Stimulated activated naive CD8-positive, alpha-beta T cell treated with anti-CD3 and anti-CD28 coated beads, Interleukin-15, Interleukin-2, amounts not matched to agents 100 ng/mL and 50 ng/mL, for 24 hours (primary cell): ENCODE measurements at regions not wholly inside any gene's neighbourhood (a gene's known extent, or its start where the extent isn't known, plus 50 kb on each side); places are given as distances from the start of the nearest gene placed in this dataset.
"Not testable (repeated sequence)": the region's sequence is repeated elsewhere in the genome, so short reads cannot be mapped to it uniquely, and the experiment has no call there.

Experiments
- H3K27ac Mint-ChIP-seq: one replicate; pipeline ENCODE4 v1.8.0; 2021; ENCODE audit warnings: mild to moderate bottlenecking, mixed read lengths
- H3K27me3 Mint-ChIP-seq: one replicate; pipeline ENCODE4 v1.8.0; 2021; ENCODE audit warnings: mixed read lengths
- H3K36me3 Mint-ChIP-seq: one replicate; pipeline ENCODE4 v1.8.0; 2021; ENCODE audit warnings: low read depth, mixed read lengths
- H3K4me1 Mint-ChIP-seq: one replicate; pipeline ENCODE4 v1.8.0; 2021; ENCODE audit warnings: low read depth, mixed read lengths
- H3K4me3 Mint-ChIP-seq: one replicate; pipeline ENCODE4 v1.8.0; 2021; ENCODE audit warnings: mild to moderate bottlenecking, mixed read lengths
- H3K9me3 Mint-ChIP-seq: one replicate; pipeline ENCODE4 v1.8.0; 2021; ENCODE audit warnings: mixed read lengths

DNA sequence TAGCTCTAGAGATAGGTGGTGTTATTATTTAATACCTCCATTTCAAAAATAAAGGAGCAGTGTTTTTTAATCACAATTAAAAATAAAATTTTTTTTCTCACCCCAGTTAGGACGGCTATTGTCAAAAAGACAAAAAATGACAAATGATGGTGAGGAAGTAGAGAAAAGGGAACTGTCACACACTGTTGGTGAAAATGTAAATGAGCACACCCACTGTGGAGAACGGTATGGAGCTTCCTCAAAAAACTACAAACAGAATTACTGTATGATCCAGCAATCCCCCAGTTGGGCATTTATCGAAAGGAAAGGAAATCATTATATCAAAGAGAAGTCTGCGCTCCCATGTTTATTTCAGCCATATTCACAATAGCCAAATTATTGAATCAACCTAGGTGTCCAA is 148.7 kb upstream of the NR5A2 start:
- H3K36me3 Mint-ChIP-seq = no peaks in the 10 kb centered on the region
- H3K27me3 Mint-ChIP-seq = peaks cover 10% of the 10 kb centered on the region
- H3K27ac Mint-ChIP-seq = no peak overlapping the region
- H3K9me3 Mint-ChIP-seq = no peaks in the 10 kb centered on the region
- peaks cover 4% of the 10 kb centered on the region for H3K4me1 Mint-ChIP-seq
- no peak overlapping the region for H3K4me3 Mint-ChIP-seq

- H3K4me3 Mint-ChIP-seq = no peak overlapping the region
- no peak overlapping the region for H3K27ac Mint-ChIP-seq
- H3K4me1 Mint-ChIP-seq = no peaks in the 10 kb centered on the region
- H3K9me3 Mint-ChIP-seq = no peaks in the 10 kb centered on the region
- peaks cover 11% of the 10 kb centered on the region for H3K27me3 Mint-ChIP-seq
- no peaks in the 10 kb centered on the region for H3K36me3 Mint-ChIP-seq
Observed at GRCh38 chr1:199898654-199899053, 128.9 kb upstream of the NR5A2 start.

DNA sequence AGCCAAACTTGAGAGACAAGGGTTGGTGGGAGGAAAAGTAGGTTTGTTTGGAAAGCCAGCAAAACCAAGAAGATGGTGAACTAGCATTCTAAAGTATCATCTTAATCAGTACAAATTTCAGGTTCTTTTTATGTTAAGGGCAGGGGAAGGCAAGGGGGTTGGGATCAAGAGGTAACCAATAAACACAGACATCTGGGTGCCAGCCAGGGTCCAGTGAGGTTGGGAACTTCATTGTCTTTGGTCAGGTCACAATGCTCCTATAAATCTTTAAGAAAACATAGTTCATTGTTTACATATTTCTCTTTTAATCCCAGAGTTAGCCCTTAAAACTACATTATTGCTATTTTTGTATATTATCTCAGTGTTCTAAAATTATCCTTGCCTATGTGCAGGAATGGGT is 126.2 kb upstream of the NR5A2 start:
- Mint-ChIP-seq H3K36me3 (no peaks in the 10 kb centered on the region), H3K4me1 (no peaks in the 10 kb centered on the region), H3K27ac (no peak overlapping the region), H3K4me3 (no peak overlapping the region), H3K27me3 (peaks cover 16% of the 10 kb centered on the region), H3K9me3 (peaks cover 4% of the 10 kb centered on the region)

GRCh38 chr1:199907361-199907760 is 120.1 kb upstream of the NR5A2 start:
- Mint-ChIP-seq H3K4me3 (no peak overlapping the region), H3K27ac (no peak overlapping the region), H3K9me3 (peaks cover 4% of the 10 kb centered on the region), H3K27me3 (peaks cover 13% of the 10 kb centered on the region), H3K36me3 (no peaks in the 10 kb centered on the region), H3K4me1 (no peaks in the 10 kb centered on the region)

DNA sequence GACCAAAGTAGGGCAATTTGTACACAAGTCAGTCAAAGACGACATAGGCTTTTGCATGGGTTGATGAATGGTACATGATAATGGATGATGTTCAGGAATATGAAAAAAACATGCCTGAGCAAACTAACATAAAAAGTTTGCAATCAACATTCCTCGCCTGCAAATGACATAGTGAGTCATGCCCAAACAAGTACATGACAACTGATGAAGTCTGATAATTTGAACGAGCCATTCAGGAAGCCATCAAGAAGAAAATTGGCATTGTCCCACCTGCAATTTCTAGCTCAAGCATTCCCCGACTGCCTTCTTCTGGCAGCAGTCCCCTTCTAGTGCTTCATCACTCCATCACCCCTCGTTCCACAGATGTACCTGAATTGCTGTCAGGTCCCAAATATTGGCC is 118.4 kb upstream of the NR5A2 start:
- Mint-ChIP-seq H3K36me3 (no peaks in the 10 kb centered on the region), H3K27ac (no peak overlapping the region)

GRCh38 chr1:199913318-199913717 is 114.2 kb upstream of the NR5A2 start:
- Mint-ChIP-seq H3K9me3 (no peaks in the 10 kb centered on the region), H3K36me3 (no peaks in the 10 kb centered on the region), H3K27me3 (peaks cover 28% of the 10 kb centered on the region), H3K4me1 (no peaks in the 10 kb centered on the region), H3K4me3 (no peak overlapping the region), H3K27ac (no peak overlapping the region)

More for the DNA sequence above, 118.4 kb upstream of the NR5A2 start:
- peaks cover 16% of the 10 kb centered on the region for H3K27me3 Mint-ChIP-seq
- peaks cover 4% of the 10 kb centered on the region for H3K9me3 Mint-ChIP-seq
- H3K4me1 Mint-ChIP-seq = no peaks in the 10 kb centered on the region
- no peak overlapping the region for H3K4me3 Mint-ChIP-seq

DNA sequence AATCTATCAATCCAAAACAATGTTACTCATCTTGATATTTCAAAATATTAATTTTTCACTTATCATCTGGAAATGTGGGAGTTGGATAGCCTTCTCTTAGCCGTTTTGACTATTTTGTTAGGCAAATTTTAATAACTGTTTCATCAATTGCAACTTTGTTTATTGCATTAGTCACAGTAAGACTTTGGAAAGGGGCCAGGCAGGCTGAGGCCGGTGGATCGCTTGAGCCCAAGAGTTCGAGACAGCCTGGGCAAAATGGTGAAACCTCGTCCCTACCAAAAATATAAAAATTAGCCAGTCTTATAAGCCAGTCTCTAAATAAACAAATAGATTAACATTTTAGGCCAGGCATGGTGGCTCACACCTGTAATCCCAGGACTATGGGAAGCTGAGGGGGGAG is 113.0 kb upstream of the NR5A2 start:
- H3K27me3 Mint-ChIP-seq = peaks cover 39% of the 10 kb centered on the region
- H3K4me3 Mint-ChIP-seq = no peak overlapping the region
- no peaks in the 10 kb centered on the region for H3K9me3 Mint-ChIP-seq
- H3K36me3 Mint-ChIP-seq = no peaks in the 10 kb centered on the region
- no peaks in the 10 kb centered on the region for H3K4me1 Mint-ChIP-seq
- no peak overlapping the region for H3K27ac Mint-ChIP-seq

GRCh38 chr1:199918196-199918769 is 109.2 kb upstream of the NR5A2 start:
- Mint-ChIP-seq H3K27ac (no peak overlapping the region), H3K4me1 (no peaks in the 10 kb centered on the region), H3K27me3 (peaks cover 59% of the 10 kb centered on the region), H3K4me3 (no peak overlapping the region), H3K36me3 (no peaks in the 10 kb centered on the region), H3K9me3 (no peaks in the 10 kb centered on the region)

- Mint-ChIP-seq H3K4me1 (no peaks in the 10 kb centered on the region), H3K27me3 (peaks cover 62% of the 10 kb centered on the region), H3K4me3 (no peak overlapping the region), H3K27ac (no peak overlapping the region), H3K9me3 (no peaks in the 10 kb centered on the region), H3K36me3 (no peaks in the 10 kb centered on the region)
Observed at GRCh38 chr1:199920635-199921034, 106.9 kb upstream of the NR5A2 start.

DNA sequence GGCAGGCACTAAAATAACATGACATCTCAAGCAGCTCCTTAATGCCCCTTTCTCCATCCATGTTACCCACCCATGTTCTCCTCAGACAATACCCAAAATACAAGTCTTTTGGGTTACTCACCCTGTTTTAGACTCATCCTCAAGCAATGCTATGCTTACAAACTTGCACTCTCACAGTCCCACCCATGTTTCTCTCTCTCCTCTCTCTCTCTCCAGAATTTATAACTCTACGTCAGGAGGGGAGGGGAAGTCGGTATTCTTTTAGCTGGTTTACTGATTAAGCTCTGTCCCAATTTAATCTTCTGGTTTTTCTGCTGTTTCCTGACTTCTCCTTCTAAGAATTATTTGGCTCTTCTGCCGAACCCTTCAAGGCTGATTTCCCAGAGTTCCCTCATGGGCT is 98.0 kb upstream of the NR5A2 start:
- Mint-ChIP-seq H3K4me1 (peaks cover 9% of the 10 kb centered on the region), H3K9me3 (no peaks in the 10 kb centered on the region), H3K36me3 (no peaks in the 10 kb centered on the region), H3K27ac (no peak overlapping the region), H3K27me3 (peaks cover 23% of the 10 kb centered on the region), H3K4me3 (no peak overlapping the region)

DNA sequence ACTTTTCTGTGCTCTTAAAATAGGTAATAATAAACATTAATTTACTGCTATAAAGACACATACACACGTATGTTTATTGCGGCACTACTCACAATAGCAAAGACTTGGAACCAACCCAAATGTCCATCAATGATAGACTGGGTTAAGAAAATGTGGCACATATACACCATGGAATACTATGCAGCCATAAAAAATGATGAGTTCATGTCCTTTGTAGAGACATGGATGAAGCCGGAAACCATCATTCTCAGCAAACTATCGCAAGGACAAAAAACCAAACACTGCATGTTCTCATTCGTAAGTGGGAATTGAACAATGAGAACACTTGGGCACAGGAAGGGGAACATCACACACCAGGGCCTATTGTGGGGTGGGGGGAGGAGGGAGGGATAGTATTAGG is 97.4 kb upstream of the NR5A2 start:
- H3K4me3 Mint-ChIP-seq, H3K27ac Mint-ChIP-seq, H3K9me3 Mint-ChIP-seq, H3K36me3 Mint-ChIP-seq, H3K4me1 Mint-ChIP-seq: not testable (repeated sequence)
- H3K27me3 Mint-ChIP-seq = peaks cover 26% of the 10 kb centered on the region

- Mint-ChIP-seq H3K27me3 (peaks cover 37% of the 10 kb centered on the region), H3K27ac (no peak overlapping the region), H3K4me3 (peak overlapping the region; percentile 67), H3K9me3 (no peaks in the 10 kb centered on the region), H3K36me3 (no peaks in the 10 kb centered on the region), H3K4me1 (peaks cover 9% of the 10 kb centered on the region)
Observed at GRCh38 chr1:199931666-199932377, 95.7 kb upstream of the NR5A2 start.

- H3K36me3 Mint-ChIP-seq = no peaks in the 10 kb centered on the region
- H3K4me3 Mint-ChIP-seq = peak overlapping the region; percentile 67
- H3K4me1 Mint-ChIP-seq = peaks cover 9% of the 10 kb centered on the region
- peaks cover 43% of the 10 kb centered on the region for H3K27me3 Mint-ChIP-seq
- no peak overlapping the region for H3K27ac Mint-ChIP-seq
- H3K9me3 Mint-ChIP-seq = no peaks in the 10 kb centered on the region
Observed at GRCh38 chr1:199932462-199932861, 95.0 kb upstream of the NR5A2 start.

GRCh38 chr1:199936441-199936840 is 91.1 kb upstream of the NR5A2 start:
- no peak overlapping the region for H3K27ac Mint-ChIP-seq
- H3K36me3 Mint-ChIP-seq = no peaks in the 10 kb centered on the region

DNA sequence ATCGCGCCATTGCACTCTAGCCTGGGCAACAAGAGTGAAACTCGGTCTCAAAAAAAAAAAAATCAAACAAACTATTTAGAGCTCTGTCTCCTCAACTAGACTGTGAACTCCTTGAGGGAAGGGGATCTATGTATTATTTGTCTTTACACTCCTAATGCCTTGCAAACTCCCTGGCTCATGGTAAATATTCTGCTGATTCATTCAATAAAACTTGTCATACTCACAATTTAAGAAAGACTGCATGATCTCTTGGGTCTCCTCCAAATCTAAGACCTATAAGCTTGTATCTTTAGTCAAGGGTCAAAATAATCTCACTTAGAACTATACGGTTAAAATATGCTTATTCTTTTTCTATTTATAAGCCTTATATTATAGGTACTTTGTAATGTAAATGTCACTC is 90.3 kb upstream of the NR5A2 start:
- Mint-ChIP-seq H3K27ac (no peak overlapping the region), H3K27me3 (peaks cover 48% of the 10 kb centered on the region), H3K4me3 (no peak overlapping the region), H3K36me3 (no peaks in the 10 kb centered on the region), H3K9me3 (no peaks in the 10 kb centered on the region), H3K4me1 (peaks cover 20% of the 10 kb centered on the region)

More at GRCh38 chr1:199936441-199936840, 91.1 kb upstream of the NR5A2 start:
- Mint-ChIP-seq H3K27me3 (peaks cover 55% of the 10 kb centered on the region), H3K4me1 (peaks cover 19% of the 10 kb centered on the region), H3K9me3 (no peaks in the 10 kb centered on the region), H3K4me3 (no peak overlapping the region)

GRCh38 chr1:199937661-199938060 is 89.8 kb upstream of the NR5A2 start:
- Mint-ChIP-seq H3K27me3 (peaks cover 45% of the 10 kb centered on the region), H3K36me3 (no peaks in the 10 kb centered on the region), H3K9me3 (no peaks in the 10 kb centered on the region), H3K4me3 (no peak overlapping the region), H3K27ac (no peak overlapping the region), H3K4me1 (peaks cover 20% of the 10 kb centered on the region)
